Activated CD4-positive, alpha-beta T cell treated with anti-CD3 and anti-CD28 coated beads, Interleukin-2, amount 10 ng/mL, durations not matched to agents 24 days and 14 days (primary cell): ENCODE measurements at regions not wholly inside any gene's neighbourhood (a gene's known extent, or its start where the extent isn't known, plus 50 kb on each side); places are given as distances from the start of the nearest gene placed in this dataset.

Source experiments
- DNase-seq: peaks from one replicate; pipeline ENCODE4 v3.0.0; 2022
- H3K27ac Mint-ChIP-seq: one replicate; pipeline ENCODE4 v1.8.0; 2022; ENCODE audit warnings: mild to moderate bottlenecking, mixed read lengths
- H3K27me3 Mint-ChIP-seq: one replicate; pipeline ENCODE4 v1.8.0; 2022; ENCODE audit warnings: mixed read lengths
- H3K36me3 Mint-ChIP-seq: one replicate; pipeline ENCODE4 v1.8.0; 2022; ENCODE audit warnings: low read depth, mild to moderate bottlenecking, mixed read lengths
- H3K4me1 Mint-ChIP-seq: one replicate; pipeline ENCODE4 v1.8.0; 2021; ENCODE audit warnings: mixed read lengths
- H3K4me3 Mint-ChIP-seq: one replicate; pipeline ENCODE4 v1.8.0; 2022; ENCODE audit warnings: mild to moderate bottlenecking, moderate library complexity, mixed read lengths
- H3K9me3 Mint-ChIP-seq: one replicate; pipeline ENCODE4 v1.8.0; 2021; ENCODE audit warnings: mixed read lengths
- intact Hi-C: fragments of 100-400 bp; cut with micrococcal nuclease; formaldehyde crosslinking; loops from one replicate; pipeline ENCODE4 v1.15.1; 2023

DNA sequence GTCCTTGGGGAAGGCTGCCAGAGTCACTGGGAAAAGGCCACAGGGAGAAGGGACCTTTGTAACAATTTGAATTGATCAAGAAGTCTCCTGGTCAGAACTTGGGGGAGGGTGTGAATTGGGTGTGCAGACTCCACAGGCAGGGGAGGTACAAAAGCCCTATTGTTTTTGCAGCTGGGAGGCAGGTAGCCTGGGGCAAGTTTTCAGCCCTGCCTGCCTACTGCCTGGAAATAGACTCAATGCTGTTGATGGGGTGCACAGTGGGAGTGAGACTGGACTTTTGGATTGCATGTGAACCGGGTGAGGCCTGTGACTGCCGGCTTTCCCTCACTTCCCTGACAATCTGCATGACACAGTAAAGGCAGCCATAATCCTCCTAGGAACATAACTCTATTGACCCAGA is 947.0 kb downstream of the REEP3 start:
- Mint-ChIP-seq H3K36me3 (no peaks in the 10 kb centered on the region), H3K27me3 (no peaks in the 10 kb centered on the region), H3K9me3 (peaks cover 14% of the 10 kb centered on the region), H3K4me3 (no peak overlapping the region), H3K27ac (no peak overlapping the region), H3K4me1 (no peaks in the 10 kb centered on the region)
- no peak for DNase-seq
- intact Hi-C loops: no loop called here

DNA sequence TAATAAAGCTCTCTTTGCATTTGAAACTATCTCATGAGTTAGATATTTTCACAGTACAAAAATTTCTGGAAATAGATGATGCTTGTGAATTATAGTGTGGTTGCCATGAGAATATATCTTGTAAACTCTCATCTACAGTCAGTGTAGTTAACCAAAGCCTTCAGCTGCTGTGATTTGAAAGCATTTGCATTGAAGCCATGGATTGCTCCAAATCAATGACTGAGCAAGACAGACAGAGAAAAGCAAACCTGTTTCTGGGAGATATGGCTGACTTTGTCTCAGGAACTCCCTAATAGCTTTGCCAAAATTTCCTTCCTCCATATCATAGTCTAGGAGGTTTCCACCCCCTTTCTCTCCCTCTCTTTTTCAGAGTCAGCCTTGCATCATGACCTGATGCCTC is 955.3 kb downstream of the REEP3 start:
- no peaks in the 10 kb centered on the region for H3K27me3 Mint-ChIP-seq
- no peak overlapping the region for H3K27ac Mint-ChIP-seq
- H3K4me1 Mint-ChIP-seq: no peaks in the 10 kb centered on the region
- intact Hi-C loops: no loop called here
- peaks cover 3% of the 10 kb centered on the region for H3K9me3 Mint-ChIP-seq
- H3K4me3 Mint-ChIP-seq: no peak overlapping the region
- DNase-seq: no peak
- no peaks in the 10 kb centered on the region for H3K36me3 Mint-ChIP-seq

DNA sequence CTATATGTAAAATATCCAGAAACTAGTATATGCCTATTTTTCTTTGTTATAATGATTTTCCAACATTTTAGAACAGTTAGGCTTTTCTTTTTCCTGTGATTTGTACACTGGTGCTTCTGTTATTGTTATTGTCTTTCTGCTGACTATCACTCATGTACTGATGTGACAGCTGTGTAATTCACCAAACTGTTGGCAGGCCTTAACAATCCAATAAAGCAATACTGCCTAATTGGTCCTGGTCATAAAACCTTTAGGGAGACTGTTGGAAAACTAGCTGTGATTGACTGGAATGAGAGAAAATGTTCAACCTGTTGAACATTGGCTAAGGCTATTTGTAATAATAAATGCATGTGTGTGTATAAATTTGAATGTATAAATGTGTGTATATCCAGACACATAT is 956.6 kb downstream of the REEP3 start:
- no peaks in the 10 kb centered on the region for H3K27me3 Mint-ChIP-seq
- no peak overlapping the region for H3K4me3 Mint-ChIP-seq
- no peaks in the 10 kb centered on the region for H3K4me1 Mint-ChIP-seq
- DNase-seq: no peak
- intact Hi-C loops: no loop called here
- no peak overlapping the region for H3K27ac Mint-ChIP-seq
- no peaks in the 10 kb centered on the region for H3K9me3 Mint-ChIP-seq
- H3K36me3 Mint-ChIP-seq: no peaks in the 10 kb centered on the region

DNA sequence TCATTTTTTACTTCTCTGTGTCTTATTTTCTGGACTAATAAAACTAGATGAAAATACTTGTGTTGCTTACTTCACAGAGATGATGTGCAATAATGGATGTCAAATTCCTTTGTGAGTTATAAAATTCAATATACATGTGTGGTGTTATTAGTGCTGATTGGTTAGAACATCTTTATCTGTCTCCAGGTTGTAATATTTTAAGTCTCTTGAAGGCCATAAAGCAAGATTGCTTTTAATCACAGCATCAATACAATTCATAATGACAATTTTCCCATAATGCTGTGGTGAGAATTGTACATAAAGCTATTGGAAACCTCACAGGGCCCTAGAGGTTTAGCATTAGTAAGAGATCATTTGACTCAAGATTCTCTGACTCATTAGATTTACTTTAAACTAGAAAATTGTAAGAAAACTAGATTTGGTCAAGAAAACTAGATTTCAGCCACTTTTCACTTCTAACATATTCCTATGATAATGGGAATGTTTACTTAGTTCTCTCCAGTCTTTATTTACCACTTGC is 963.7 kb downstream of the REEP3 start:
- DNase-seq: no peak
- Mint-ChIP-seq H3K36me3 (no peaks in the 10 kb centered on the region), H3K27me3 (no peaks in the 10 kb centered on the region), H3K4me3 (no peak overlapping the region), H3K4me1 (no peaks in the 10 kb centered on the region), H3K9me3 (no peaks in the 10 kb centered on the region), H3K27ac (no peak overlapping the region)
- intact Hi-C loops: no loop called here

DNA sequence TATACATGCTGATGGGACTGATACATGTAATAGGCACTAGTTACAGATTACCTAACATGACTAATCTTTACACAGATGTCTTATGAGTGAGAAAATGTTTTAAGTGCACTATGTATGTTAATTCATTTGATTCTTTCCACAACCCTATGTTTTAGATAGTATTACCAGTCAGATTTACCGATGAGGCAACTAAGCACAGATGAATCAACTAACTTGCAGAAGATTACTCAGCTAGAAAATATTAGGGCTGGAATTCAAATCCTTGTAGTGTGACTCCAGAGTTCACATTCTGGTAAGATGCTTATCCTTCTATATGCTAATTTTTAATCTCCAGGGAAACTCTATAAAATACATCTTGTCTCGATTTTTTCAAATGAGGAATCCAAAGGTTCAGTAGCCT is 964.9 kb downstream of the REEP3 start:
- no peak for DNase-seq
- Mint-ChIP-seq H3K4me1 (no peaks in the 10 kb centered on the region), H3K36me3 (no peaks in the 10 kb centered on the region), H3K27ac (no peak overlapping the region), H3K4me3 (no peak overlapping the region), H3K9me3 (no peaks in the 10 kb centered on the region), H3K27me3 (no peaks in the 10 kb centered on the region)
- intact Hi-C loops: no loop called here

DNA sequence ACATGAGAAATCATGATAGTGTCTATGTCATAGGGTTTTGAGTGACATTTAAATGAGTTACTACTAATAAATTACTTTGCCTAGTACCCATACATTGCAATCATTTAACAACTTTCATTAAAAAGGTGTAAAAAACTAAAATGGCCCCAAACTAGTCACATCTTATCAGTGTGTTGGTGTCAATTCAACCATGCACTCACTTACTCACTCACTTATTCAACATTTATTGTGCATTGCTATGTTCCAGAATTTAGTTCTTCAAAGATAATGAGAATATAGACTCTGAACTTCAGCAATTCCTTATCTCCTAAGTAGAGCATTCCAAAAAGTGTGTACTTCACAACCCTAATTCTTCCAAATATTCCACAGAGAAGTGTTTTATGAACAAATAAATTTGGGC is 965.7 kb downstream of the REEP3 start:
- intact Hi-C loops: no loop called here
- H3K27me3 Mint-ChIP-seq: no peaks in the 10 kb centered on the region
- no peak overlapping the region for H3K27ac Mint-ChIP-seq
- DNase-seq: no peak
- H3K36me3 Mint-ChIP-seq: no peaks in the 10 kb centered on the region
- H3K9me3 Mint-ChIP-seq: no peaks in the 10 kb centered on the region
- H3K4me3 Mint-ChIP-seq: no peak overlapping the region
- H3K4me1 Mint-ChIP-seq: no peaks in the 10 kb centered on the region

DNA sequence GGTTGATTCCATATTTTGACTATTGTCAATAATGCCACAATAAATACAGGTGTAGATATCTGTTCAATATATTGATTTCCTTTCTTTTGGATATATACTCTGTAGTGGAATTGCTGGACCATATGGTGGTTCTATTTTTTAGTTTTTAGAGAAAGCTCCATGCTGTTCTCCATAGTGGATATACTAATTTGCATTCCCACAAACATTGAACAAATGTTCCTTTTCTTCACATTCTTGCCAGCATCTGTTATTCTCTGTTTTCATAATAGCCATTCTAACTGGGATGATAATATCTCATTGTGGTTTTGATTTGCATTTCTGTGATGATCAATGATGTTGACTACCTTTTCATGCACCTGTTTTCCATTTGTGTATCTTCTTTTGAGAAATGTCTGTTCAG is 973.7 kb downstream of the REEP3 start:
- no peak for DNase-seq
- H3K4me1 Mint-ChIP-seq: no peaks in the 10 kb centered on the region
- H3K4me3 Mint-ChIP-seq: no peak overlapping the region
- no peak overlapping the region for H3K27ac Mint-ChIP-seq
- H3K27me3 Mint-ChIP-seq: no peaks in the 10 kb centered on the region
- H3K36me3 Mint-ChIP-seq: no peaks in the 10 kb centered on the region
- peaks cover 5% of the 10 kb centered on the region for H3K9me3 Mint-ChIP-seq
- intact Hi-C loops: no loop called here

DNA sequence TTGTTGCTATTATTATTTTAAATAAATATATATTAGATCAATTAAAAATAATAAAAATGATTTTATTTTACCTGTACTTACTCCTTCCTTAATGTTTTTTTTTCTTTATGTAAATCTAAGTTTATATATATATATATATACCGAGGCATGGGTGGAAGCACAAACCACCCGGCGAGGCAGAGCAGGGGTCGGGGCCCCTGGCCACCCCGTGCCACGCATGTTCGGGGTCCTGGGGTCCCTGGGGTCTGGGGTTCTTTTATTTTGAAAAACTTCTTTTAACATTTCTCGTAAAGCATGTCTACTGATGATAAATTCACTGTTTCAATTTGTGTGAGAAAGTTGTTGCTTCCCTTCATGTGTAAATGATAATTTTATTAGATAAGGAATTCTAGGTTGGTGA is 976.1 kb downstream of the REEP3 start:
- Mint-ChIP-seq H3K4me3 (no peak overlapping the region), H3K4me1 (no peaks in the 10 kb centered on the region), H3K27ac (no peak overlapping the region), H3K9me3 (peaks cover 5% of the 10 kb centered on the region), H3K27me3 (no peaks in the 10 kb centered on the region), H3K36me3 (no peaks in the 10 kb centered on the region)
- intact Hi-C loops: no loop called here
- DNase-seq: no peak

DNA sequence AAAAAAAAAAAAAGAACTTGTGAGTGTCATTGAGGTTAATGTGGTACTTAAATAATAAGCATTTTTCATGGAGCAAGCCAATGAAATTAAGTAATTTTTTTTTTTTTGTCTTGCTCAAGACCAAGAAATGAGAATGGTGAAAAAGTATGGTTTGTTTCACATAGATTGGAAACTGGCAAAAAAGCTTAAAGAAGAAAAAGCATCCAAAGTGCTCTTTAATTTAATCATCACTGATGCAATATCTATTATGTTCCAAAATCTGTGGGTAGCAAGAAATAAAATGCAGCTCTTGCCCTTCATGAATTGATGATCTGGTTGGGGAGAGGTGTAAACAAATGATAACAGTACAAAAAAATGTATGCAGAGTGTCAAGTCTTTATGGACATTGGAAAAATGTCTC is 980.6 kb downstream of the REEP3 start:
- no peaks in the 10 kb centered on the region for H3K27me3 Mint-ChIP-seq
- no peaks in the 10 kb centered on the region for H3K36me3 Mint-ChIP-seq
- DNase-seq: no peak
- H3K27ac Mint-ChIP-seq: no peak overlapping the region
- no peaks in the 10 kb centered on the region for H3K4me1 Mint-ChIP-seq
- H3K9me3 Mint-ChIP-seq: no peaks in the 10 kb centered on the region
- H3K4me3 Mint-ChIP-seq: no peak overlapping the region
- intact Hi-C loops: no loop called here

DNA sequence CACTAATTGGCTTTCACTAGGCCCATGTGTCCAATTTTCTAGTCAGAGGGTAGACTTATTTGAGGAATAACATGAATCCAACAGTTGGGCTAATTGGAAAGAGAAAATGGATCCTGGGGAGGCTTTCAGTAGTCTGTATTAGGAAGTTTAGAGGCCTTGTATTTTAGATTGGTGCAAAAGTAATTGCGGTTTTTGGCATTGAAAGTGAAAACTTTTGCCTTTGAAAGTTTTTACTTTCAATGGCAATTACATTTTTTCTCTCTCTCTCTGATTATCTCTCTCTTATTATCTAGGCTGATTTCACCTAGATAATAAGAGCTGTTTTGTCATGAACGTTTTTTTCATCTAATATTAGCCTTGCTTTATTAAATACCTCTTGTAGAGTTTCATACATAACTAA is 981.7 kb downstream of the REEP3 start:
- H3K4me1 Mint-ChIP-seq: no peaks in the 10 kb centered on the region
- H3K4me3 Mint-ChIP-seq: no peak overlapping the region
- H3K9me3 Mint-ChIP-seq: no peaks in the 10 kb centered on the region
- no peaks in the 10 kb centered on the region for H3K27me3 Mint-ChIP-seq
- DNase-seq: no peak
- no peaks in the 10 kb centered on the region for H3K36me3 Mint-ChIP-seq
- intact Hi-C loops: no loop called here
- no peak overlapping the region for H3K27ac Mint-ChIP-seq

DNA sequence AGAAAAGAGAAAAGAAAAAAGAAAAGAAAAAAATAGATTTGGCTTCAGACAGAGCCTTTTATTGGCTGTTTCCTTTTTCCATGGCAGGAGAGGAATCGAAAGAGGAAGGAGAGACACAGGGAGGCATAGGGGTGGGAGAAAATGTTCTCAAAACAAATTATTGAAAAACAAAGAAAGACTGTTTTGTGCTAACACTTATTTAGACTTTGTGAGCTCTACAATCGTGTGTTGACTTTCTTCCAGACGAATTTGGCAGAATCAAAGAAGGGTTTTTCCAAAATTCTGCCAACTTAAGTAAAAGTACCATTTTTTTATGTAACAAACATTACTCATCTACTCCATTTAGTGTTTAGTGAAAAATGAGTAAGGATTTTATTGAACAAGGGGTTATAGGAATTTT is 982.2 kb downstream of the REEP3 start:
- no peaks in the 10 kb centered on the region for H3K9me3 Mint-ChIP-seq
- no peaks in the 10 kb centered on the region for H3K4me1 Mint-ChIP-seq
- no peak for DNase-seq
- intact Hi-C loops: no loop called here
- no peak overlapping the region for H3K27ac Mint-ChIP-seq
- H3K27me3 Mint-ChIP-seq: no peaks in the 10 kb centered on the region
- H3K4me3 Mint-ChIP-seq: no peak overlapping the region
- H3K36me3 Mint-ChIP-seq: no peaks in the 10 kb centered on the region

DNA sequence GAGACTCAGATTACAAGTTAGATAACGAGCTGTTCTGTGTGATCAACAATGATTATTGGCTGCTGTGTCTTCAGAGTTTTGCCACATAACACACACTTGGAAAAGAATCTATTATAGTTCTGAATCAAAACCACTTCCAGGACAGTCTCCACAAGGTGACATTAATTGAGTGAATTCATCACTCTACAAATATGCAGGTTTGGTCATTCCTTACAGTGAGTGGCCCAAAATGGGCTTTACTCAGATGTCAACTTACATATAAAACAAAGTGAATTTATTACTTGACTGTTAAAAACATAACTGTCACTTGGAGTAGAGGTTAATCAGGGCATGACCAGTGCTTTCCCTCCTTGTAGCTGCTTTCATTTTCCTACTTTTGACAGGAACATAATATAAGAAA is 984.3 kb downstream of the REEP3 start:
- intact Hi-C loops: no loop called here
- Mint-ChIP-seq H3K36me3 (no peaks in the 10 kb centered on the region), H3K4me3 (no peak overlapping the region), H3K9me3 (no peaks in the 10 kb centered on the region), H3K4me1 (no peaks in the 10 kb centered on the region), H3K27me3 (no peaks in the 10 kb centered on the region), H3K27ac (no peak overlapping the region)
- DNase-seq: no peak

DNA sequence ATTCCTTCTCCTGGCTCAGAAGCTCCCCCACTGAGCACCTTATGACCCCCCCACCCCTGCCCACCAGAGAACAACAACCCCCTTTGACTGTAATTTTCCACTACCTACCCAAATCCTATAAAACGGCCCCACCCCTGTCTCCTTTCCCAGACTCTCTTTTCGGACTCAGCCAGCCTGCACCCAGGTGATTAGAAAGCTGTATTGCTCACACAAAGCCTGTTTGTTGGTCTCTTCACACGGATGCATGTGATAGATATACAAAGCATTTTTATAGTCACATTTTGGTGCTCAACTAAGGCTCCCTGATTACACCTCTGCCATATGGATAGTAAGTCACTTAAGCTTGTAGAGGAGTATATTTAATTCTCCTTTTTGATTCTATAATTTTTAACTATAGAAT is 985.8 kb downstream of the REEP3 start:
- Mint-ChIP-seq H3K36me3 (no peaks in the 10 kb centered on the region), H3K4me1 (no peaks in the 10 kb centered on the region), H3K27me3 (no peaks in the 10 kb centered on the region), H3K4me3 (no peak overlapping the region), H3K27ac (no peak overlapping the region), H3K9me3 (no peaks in the 10 kb centered on the region)
- intact Hi-C loops: no loop called here
- no peak for DNase-seq

DNA sequence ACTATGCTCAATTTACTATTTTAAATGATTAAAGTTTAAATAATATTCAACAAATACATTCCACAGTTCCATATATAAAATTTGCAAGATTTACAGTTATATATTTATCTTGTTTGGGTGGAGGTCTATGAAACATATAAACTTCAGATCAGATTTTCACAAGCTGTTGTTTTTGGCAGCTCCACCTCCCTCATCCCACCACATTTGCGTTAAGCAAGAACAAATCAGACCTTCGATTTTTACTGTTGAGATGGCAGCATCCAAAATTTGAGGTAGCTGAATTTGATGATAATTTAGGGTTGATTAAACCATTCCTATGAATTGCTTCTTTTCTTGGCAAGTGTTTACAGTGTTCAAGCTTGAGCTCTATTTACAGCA is 986.4 kb downstream of the REEP3 start:
- Mint-ChIP-seq H3K4me1 (no peaks in the 10 kb centered on the region), H3K36me3 (no peaks in the 10 kb centered on the region), H3K27me3 (no peaks in the 10 kb centered on the region), H3K27ac (no peak overlapping the region), H3K4me3 (no peak overlapping the region), H3K9me3 (no peaks in the 10 kb centered on the region)
- intact Hi-C loops: loop anchor here (2.0 kb wide), 1 partner anchor 19 kb away; no protein-coding TSS in a partner anchor
- no peak for DNase-seq

DNA sequence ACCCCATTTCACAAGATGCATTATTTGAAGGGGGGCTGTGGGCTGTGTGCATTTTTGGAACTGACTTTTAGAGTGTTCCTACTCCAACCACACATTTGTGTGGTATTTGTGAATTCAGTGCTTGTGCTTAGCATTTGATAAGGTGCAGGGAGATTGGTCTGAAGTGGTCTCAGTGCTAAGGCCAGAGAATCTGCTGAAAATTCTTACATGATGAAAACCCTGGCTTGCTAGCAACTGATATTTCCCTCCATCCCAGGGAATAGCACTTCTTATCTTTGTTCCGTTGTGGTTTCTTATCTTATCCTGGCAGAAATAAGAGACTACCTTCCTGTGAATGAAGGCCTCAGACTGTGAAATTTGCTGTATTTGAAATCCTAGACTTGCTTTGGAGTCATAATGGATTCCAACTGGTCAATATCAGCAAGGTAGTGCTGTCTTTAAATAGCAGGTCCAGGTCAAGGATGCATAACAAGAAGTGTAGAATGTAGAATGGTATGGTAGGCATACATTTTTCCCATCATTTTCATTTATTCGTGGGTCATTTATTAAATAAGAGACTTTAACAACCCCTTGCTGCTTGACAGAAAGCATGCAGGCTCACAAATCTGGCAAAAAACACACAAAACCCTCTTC is 986.9 kb downstream of the REEP3 start:
- intact Hi-C loops: loop anchor here (2.0 kb wide), 1 partner anchor 19 kb away; no protein-coding TSS in a partner anchor
- Mint-ChIP-seq H3K27me3 (no peaks in the 10 kb centered on the region), H3K36me3 (no peaks in the 10 kb centered on the region), H3K27ac (no peak overlapping the region), H3K4me1 (no peaks in the 10 kb centered on the region), H3K9me3 (no peaks in the 10 kb centered on the region), H3K4me3 (no peak overlapping the region)
- DNase-seq: no peak
